ENCODE measurements at regions not wholly inside any gene's neighbourhood (a gene's known extent, or its start where the extent isn't known, plus 50 kb on each side); places are given as distances from the start of the nearest gene placed in this dataset.

GRCh38 chr9:80012557-80013330 lies 441.0 kb downstream of the TLE4 start:
- no peak for DNase-seq (ENCODE audit: insufficient read length, low spot score)
- no peak for FAIRE-seq

GRCh38 chr9:80009204-80009603 lies 437.4 kb downstream of the TLE4 start:
- FAIRE-seq, result no peak
- no peak for DNase-seq (ENCODE audit: insufficient read length, low spot score)

GRCh38 chr9:80004714-80005113 lies 432.9 kb downstream of the TLE4 start:
- no peak for FAIRE-seq
- no peak for DNase-seq (ENCODE audit: insufficient read length, low spot score)

- FAIRE-seq, result no peak
- no peak for DNase-seq (ENCODE audit: insufficient read length, low spot score)
Observed at GRCh38 chr9:79990536-79990935, 418.8 kb downstream of the TLE4 start.

- no peak for FAIRE-seq
- DNase-seq (ENCODE audit: insufficient read length, low spot score), result no peak
Observed at GRCh38 chr9:79989079-79989478, 417.3 kb downstream of the TLE4 start.

GRCh38 chr9:79988126-79988525 lies 416.4 kb downstream of the TLE4 start:
- no peak for DNase-seq (ENCODE audit: insufficient read length, low spot score)
- FAIRE-seq, result no peak

DNA sequence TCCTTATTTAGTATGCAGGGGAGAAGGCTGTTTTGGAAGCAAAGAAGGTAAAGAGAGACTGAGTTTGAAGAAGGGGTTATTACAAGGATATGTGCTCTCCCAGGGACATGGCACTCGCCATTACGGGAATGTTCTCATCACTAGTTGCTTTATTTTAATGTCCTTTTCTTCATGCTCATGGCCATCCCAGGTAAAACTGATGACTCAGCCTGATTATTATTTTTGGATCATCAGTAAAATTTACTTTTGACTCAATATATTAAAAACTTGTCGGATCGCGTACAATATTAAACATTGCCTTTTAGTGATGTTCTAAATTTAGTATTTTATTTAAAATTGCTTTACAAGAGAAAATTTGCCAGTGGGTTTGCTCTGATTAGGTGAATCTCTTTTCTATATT lies 414.7 kb downstream of the TLE4 start:
- DNase-seq (ENCODE audit: insufficient read length, low spot score) (no peak), FAIRE-seq (no peak)

- FAIRE-seq, result no peak
- no peak for DNase-seq (ENCODE audit: insufficient read length, low spot score)
Observed at GRCh38 chr9:79985772-79986171, 414.0 kb downstream of the TLE4 start.

DNA sequence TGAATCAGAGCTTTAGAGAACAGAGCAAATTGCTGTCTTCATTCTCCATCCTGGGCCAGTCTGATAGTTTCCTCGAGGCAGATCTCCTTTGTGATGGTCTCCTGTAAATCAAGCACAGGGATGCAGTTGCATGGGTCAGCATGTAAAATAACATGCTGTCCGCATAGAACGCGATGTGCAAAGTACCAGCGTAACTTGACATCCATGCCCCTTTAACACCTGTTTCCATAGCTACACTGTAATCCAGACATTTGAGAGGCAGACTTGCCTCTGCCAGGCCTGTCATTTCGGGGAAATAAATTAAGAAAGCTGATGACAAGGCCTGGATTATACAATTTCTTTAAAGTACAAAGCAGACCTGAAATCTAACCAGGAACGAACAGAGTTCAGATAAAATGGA lies 413.5 kb downstream of the TLE4 start:
- FAIRE-seq (no peak), DNase-seq (ENCODE audit: insufficient read length, low spot score) (no peak)

GRCh38 chr9:79984429-79985067 lies 412.8 kb downstream of the TLE4 start:
- DNase-seq (ENCODE audit: insufficient read length, low spot score), result no peak
- no peak for FAIRE-seq

- no peak for FAIRE-seq
- no peak for DNase-seq (ENCODE audit: insufficient read length, low spot score)
Observed at GRCh38 chr9:79980432-79980831, 408.7 kb downstream of the TLE4 start.

DNA sequence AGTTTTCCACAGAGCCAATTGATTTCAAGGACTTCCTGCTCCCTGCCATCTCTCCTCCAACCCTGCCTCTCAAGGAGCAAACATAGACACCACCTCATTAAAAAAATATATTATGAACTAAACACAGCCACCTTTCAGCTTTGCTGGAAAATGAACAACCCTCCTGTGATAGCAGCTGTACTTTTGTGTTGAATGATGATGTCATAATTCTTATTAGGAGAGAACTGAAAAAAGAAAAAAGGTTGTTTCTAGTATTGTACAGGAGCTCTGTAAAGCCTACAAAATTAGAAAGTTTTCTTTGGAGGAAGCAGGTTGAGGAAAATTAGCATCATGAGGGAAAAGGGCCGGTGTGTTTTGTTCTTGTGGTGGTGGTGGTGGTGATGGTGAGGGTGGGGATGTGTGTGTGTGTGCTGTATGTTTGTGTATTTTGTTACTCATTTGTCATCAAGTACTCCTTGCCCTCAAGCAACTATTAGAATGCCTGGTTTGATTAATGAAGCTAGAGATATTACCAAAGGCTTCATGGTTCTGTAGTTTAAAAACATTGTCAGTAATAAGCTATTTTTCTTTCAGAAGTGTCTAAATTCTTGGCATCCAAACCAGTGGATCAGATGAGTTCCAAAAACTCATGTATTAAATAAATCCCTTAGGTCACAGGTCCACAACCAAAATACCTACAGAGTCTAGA lies 405.9 kb downstream of the TLE4 start:
- FAIRE-seq (no peak), DNase-seq (ENCODE audit: insufficient read length, low spot score) (no peak)

GRCh38 chr9:79977074-79977435 lies 405.3 kb downstream of the TLE4 start:
- DNase-seq (ENCODE audit: insufficient read length, low spot score) (no peak), FAIRE-seq (no peak)

- FAIRE-seq (no peak), DNase-seq (ENCODE audit: insufficient read length, low spot score) (no peak)
Observed at GRCh38 chr9:79976257-79977073, 404.7 kb downstream of the TLE4 start.

DNA sequence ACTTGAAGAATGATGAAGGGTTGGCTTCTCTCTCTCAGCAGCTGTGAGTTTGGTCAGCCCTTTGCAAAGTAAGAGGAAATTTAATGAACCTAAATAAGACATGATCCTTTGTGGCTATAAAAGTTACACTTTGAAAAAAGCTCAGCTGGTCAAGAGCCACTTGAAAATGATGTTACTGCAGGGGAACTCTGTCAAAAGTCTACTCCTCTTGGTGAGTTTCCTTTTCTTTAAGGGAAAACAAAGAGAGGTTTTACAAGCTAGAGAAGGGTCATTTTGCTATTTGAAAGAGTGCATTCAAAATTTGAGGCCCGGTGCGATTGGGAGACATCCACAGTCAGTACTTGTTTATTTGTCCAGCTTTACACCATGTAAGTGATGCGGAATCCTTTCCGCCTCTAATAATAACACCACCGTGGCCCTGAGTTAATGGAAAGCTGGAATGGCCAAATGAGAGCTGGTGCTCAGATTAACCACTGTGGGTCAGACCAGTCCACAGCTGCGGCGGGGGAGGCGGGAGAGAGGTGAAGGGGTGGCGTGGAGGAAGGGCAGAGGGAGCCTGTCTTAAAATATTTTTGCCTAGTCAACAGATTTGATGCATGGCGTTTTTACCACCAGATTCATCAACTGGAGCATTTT lies 404.0 kb downstream of the TLE4 start:
- DNase-seq (ENCODE audit: insufficient read length, low spot score), result no peak

GRCh38 chr9:79974806-79975422 lies 403.1 kb downstream of the TLE4 start:
- no peak for FAIRE-seq
- no peak for DNase-seq (ENCODE audit: insufficient read length, low spot score)

More for the DNA sequence above, 404.0 kb downstream of the TLE4 start:
- no peak for FAIRE-seq

GRCh38 chr9:79973627-79974026 lies 401.9 kb downstream of the TLE4 start:
- DNase-seq (ENCODE audit: insufficient read length, low spot score) (no peak), FAIRE-seq (no peak)

DNA sequence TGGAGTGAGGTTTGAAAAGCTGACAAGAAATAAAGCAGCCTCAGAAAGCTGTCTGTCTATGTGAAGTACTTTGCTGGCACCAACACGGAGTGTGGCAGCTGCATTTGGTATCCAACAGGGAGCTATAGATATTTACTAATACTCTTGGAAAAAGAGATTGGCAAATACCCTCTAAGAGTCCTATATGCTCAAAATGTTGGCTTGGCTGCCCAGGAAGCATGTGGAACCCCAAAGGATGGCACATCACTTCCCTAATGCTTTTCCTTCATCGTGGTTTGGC lies 398.3 kb downstream of the TLE4 start:
- FAIRE-seq (no peak), DNase-seq (ENCODE audit: insufficient read length, low spot score) (no peak)

GRCh38 chr9:79969393-79970145 lies 397.8 kb downstream of the TLE4 start:
- FAIRE-seq (no peak), DNase-seq (ENCODE audit: insufficient read length, low spot score) (no peak)

DNA sequence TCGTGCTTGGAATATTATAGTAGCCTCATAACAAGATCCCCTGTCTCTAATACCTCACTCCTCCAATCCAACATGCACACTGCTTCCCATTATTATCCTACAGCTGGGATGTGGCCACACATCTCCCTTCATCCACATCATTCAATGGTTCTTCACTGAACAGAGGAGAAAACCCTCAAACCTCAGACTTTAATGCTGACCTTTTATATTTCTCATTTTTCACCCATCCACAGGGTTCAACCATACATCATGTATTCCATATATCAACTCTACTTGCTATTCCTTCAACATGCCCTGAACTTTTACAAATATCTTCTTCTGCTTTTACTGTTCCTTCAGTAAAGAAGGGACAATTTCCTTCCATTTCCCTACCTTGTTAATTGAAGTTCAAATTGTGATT lies 396.8 kb downstream of the TLE4 start:
- FAIRE-seq (no peak), DNase-seq (ENCODE audit: insufficient read length, low spot score) (no peak)
